GM19455 (cell line): ENCODE measurements at regions not wholly inside any gene's neighbourhood (a gene's known extent, or its start where the extent isn't known, plus 50 kb on each side); places are given as distances from the start of the nearest gene placed in this dataset.

Source experiments
- ATAC-seq: cut with Tn5 transposase; IDR thresholded peaks from one replicate; pipeline ENCODE4 v1.9.1; 2021; ENCODE audit not compliant: unreplicated experiment

GRCh38 chr10:6743291-6743849 lies 163.3 kb upstream of the PRKCQ start:
- ATAC-seq: no peak

- ATAC-seq: no peak
Measured at GRCh38 chr10:6741541-6741941, 161.5 kb upstream of the PRKCQ start.

- no peak for ATAC-seq
Measured at GRCh38 chr10:6739530-6740174, 159.6 kb upstream of the PRKCQ start.

GRCh38 chr10:6738112-6738768 lies 158.2 kb upstream of the PRKCQ start:
- ATAC-seq: no peak

GRCh38 chr10:6737758-6738111 lies 157.7 kb upstream of the PRKCQ start:
- ATAC-seq: no peak

GRCh38 chr10:6737080-6737641 lies 157.1 kb upstream of the PRKCQ start:
- ATAC-seq: no peak

- no peak for ATAC-seq
Measured at GRCh38 chr10:6734286-6734685, 154.2 kb upstream of the PRKCQ start.

GRCh38 chr10:6729861-6730344 lies 149.8 kb upstream of the PRKCQ start:
- no peak for ATAC-seq

- no peak for ATAC-seq
Measured at GRCh38 chr10:6729071-6729774, 149.1 kb upstream of the PRKCQ start.

GRCh38 chr10:6726924-6727323 lies 146.8 kb upstream of the PRKCQ start:
- no peak for ATAC-seq

- ATAC-seq: no peak
Measured at GRCh38 chr10:6722616-6723004, 142.5 kb upstream of the PRKCQ start.

- no peak for ATAC-seq
Measured at GRCh38 chr10:6721964-6722615, 142.0 kb upstream of the PRKCQ start.

- ATAC-seq: no peak
Measured at GRCh38 chr10:6721480-6721879, 141.4 kb upstream of the PRKCQ start.

- no peak for ATAC-seq
Measured at GRCh38 chr10:6719561-6719960, 139.5 kb upstream of the PRKCQ start.

- no peak for ATAC-seq
Measured at GRCh38 chr10:6718550-6718949, 138.5 kb upstream of the PRKCQ start.

GRCh38 chr10:6716516-6716915 lies 136.4 kb upstream of the PRKCQ start:
- no peak for ATAC-seq

- no peak for ATAC-seq
Measured at GRCh38 chr10:6713716-6714115, 133.6 kb upstream of the PRKCQ start.

- ATAC-seq: no peak
Measured at GRCh38 chr10:6713120-6713519, 133.0 kb upstream of the PRKCQ start.

GRCh38 chr10:6711881-6712280 lies 131.8 kb upstream of the PRKCQ start:
- no peak for ATAC-seq

GRCh38 chr10:6711408-6711841 lies 131.3 kb upstream of the PRKCQ start:
- no peak for ATAC-seq

GRCh38 chr10:6707352-6707751 lies 127.3 kb upstream of the PRKCQ start:
- no peak for ATAC-seq
